ENCODE measurements at regions not wholly inside any gene's neighbourhood (a gene's known extent, or its start where the extent isn't known, plus 50 kb on each side); places are given as distances from the start of the nearest gene placed in this dataset.
"Not testable (repeated sequence)": the region's sequence is repeated elsewhere in the genome, so short reads cannot be mapped to it uniquely, and the experiment has no call there.

GRCh38 chr9:62802719-62803079 lies 1612.9 kb downstream of the SPATA31A7 start:
- TF ChIP-seq ZNF384 (IDR thresholded peaks at IDR 0.05); TARDBP (IDR thresholded peaks at IDR 0.05); SP1 (IDR thresholded peaks at IDR 0.05); FOXA1 (IDR thresholded peaks at IDR 0.05); L3MBTL2 (conservative IDR thresholded peaks at IDR 0.05): not testable (repeated sequence)
